Esophagus squamous epithelium (tissue), 4 donors: ENCODE measurements at regions not wholly inside any gene's neighbourhood (a gene's known extent, or its start where the extent isn't known, plus 50 kb on each side); places are given as distances from the start of the nearest gene placed in this dataset.

Source experiments
- POLR2A ChIP-seq, 4 donors: fragments of 450-650 bp; IDR thresholded peaks; one replicate each; pipeline ENCODE4 v1.6.1; 2017; ENCODE audit warnings: antibody characterized with exemption in 4 of 4, mild to moderate bottlenecking in 4 of 4, moderate library complexity in 3 of 4
- TF ChIP-seq, protein P1 (sequence below), 6 experiments: fragments of 450-650 bp in 4 of 6; fragments of 200-600 bp in 2 of 6; sonication (generic) in 2 of 6; IDR thresholded peaks; one replicate each; pipeline ENCODE4 v1.5.1; 2016 to 2019; ENCODE audit warnings: antibody characterized with exemption in 6 of 6, mild to moderate bottlenecking in 4 of 6, moderate library complexity in 4 of 6

DNA sequence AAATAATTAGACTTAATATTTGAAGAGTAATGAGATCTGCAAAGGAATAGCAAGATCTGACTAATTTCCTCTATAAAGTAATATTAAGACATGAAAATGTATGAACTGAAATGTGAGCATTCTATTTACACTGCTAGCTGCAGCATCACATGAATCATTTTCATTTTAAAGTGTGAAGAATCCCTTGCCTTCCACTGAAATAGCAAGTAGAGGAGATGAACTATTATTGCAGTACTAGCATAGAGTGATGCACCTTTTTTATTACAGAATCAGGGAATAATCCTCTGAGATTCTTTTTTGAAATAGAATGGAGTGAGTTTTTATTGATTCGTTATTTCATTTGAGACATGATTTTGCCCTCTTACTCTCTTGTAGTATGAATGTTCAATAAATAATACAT is 281.9 kb upstream of the NAV3 start:
- TF ChIP-seq, protein P1, sequence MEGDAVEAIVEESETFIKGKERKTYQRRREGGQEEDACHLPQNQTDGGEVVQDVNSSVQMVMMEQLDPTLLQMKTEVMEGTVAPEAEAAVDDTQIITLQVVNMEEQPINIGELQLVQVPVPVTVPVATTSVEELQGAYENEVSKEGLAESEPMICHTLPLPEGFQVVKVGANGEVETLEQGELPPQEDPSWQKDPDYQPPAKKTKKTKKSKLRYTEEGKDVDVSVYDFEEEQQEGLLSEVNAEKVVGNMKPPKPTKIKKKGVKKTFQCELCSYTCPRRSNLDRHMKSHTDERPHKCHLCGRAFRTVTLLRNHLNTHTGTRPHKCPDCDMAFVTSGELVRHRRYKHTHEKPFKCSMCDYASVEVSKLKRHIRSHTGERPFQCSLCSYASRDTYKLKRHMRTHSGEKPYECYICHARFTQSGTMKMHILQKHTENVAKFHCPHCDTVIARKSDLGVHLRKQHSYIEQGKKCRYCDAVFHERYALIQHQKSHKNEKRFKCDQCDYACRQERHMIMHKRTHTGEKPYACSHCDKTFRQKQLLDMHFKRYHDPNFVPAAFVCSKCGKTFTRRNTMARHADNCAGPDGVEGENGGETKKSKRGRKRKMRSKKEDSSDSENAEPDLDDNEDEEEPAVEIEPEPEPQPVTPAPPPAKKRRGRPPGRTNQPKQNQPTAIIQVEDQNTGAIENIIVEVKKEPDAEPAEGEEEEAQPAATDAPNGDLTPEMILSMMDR (IDR thresholded peaks at IDR 0.05): no peak
- TF ChIP-seq POLR2A (IDR thresholded peaks at IDR 0.05): no peak
